Suprapubic skin (tissue), 3 donors: ENCODE measurements at regions not wholly inside any gene's neighbourhood (a gene's known extent, or its start where the extent isn't known, plus 50 kb on each side); places are given as distances from the start of the nearest gene placed in this dataset.

ENCODE experiments used
- CTCF ChIP-seq, 2 donors: fragments of 200-600 bp in 1 of 2; fragments of 450-650 bp in 1 of 2; sonication (generic) in 1 of 2; IDR thresholded peaks; one replicate each; pipeline ENCODE4 v1.5.1; 2016 to 2019; ENCODE audit warnings: antibody characterized with exemption in 2 of 2, mild to moderate bottlenecking in 1 of 2, moderate library complexity in 1 of 2
- EP300 ChIP-seq: sonication (generic); formaldehyde crosslinking; IDR thresholded peaks from one replicate; pipeline ENCODE4 v1.6.1; 2017; ENCODE audit warnings: antibody characterized with exemption

- no peak for TF ChIP-seq EP300
- no peak for TF ChIP-seq CTCF (IDR thresholded peaks at IDR 0.05)
Measured at GRCh38 chr10:44099511-44099910, 285.4 kb downstream of the CXCL12 start.
